IPS DF 6.9 (cell line): ENCODE measurements at regions not wholly inside any gene's neighbourhood (a gene's known extent, or its start where the extent isn't known, plus 50 kb on each side); places are given as distances from the start of the nearest gene placed in this dataset.
A peak's percentile ranks its signal among the peaks of the same experiment; 100 is the strongest.

Source experiments
- DNase-seq: peaks from one replicate; pipeline ENCODE4 v3.0.0-alpha.2; 2013; ENCODE audit warnings: low read depth, low spot score
- H3K27ac ChIP-seq: one replicate; pipeline ENCODE4 v1.5.1; 2013; ENCODE audit warnings: low read length, control low read depth
- H3K27me3 ChIP-seq: 2 replicates; pipeline ENCODE4 v1.6.1; 2013; ENCODE audit warnings: mild to moderate bottlenecking, low read length; ENCODE audit not compliant: control insufficient read depth, insufficient read depth
- H3K36me3 ChIP-seq: 2 replicates; pipeline ENCODE4 v1.6.1; 2013; ENCODE audit warnings: low read length; ENCODE audit not compliant: control insufficient read depth, insufficient read depth
- H3K4me1 ChIP-seq: 2 replicates; pipeline ENCODE4 v1.6.1; 2013; ENCODE audit warnings: low read length; ENCODE audit not compliant: control insufficient read depth, insufficient read depth
- H3K4me3 ChIP-seq: 2 replicates; pipeline ENCODE4 v1.5.1; 2013; ENCODE audit warnings: mild to moderate bottlenecking, low read length
- H3K9me3 ChIP-seq: 2 replicates; pipeline ENCODE4 v1.6.1; 2013; ENCODE audit warnings: low read length, inconsistent platforms; ENCODE audit not compliant: control insufficient read depth, insufficient read depth
- WGBS: extraction: QIAGEN DNeasy Blood & Tissue Kit; methylation state at CpG from one replicate; pipeline ENCODE4 v1.1.7; 2013; ENCODE audit warnings: mixed read lengths, missing lambda C conversion rate; ENCODE audit not compliant: insufficient read length, insufficient coverage; 5-methylcytosine and 5-hydroxymethylcytosine counted together

DNA sequence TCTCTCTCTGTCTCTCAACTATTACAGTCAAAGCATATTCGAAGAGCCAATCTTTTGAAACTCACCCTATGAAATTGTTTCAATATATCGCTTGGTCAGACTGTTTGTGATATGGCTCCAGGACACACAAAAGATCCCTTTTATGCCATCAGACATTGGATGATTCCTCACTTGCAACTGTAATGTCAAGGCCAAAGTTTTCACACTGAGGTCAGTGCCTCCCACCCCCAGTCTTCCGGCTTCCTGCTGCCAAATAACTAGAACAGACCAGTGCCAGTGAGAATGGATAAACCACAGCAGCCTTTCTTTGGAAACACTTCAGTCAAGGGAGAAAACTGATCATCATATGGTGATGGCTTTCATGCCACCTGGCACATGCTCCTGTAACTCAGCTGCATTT, 321.9 kb upstream of the ZFHX3 start:
- H3K27ac ChIP-seq = no peak overlapping the region
- no peak for DNase-seq
- no peaks in the 10 kb centered on the region for H3K9me3 ChIP-seq
- H3K36me3 ChIP-seq = no peaks in the 10 kb centered on the region
- no peaks in the 10 kb centered on the region for H3K27me3 ChIP-seq
- no CpG with 5 or more reads among the region's 3 CpGs for WGBS
- no peaks in the 10 kb centered on the region for H3K4me1 ChIP-seq
- H3K4me3 ChIP-seq = no peak overlapping the region

DNA sequence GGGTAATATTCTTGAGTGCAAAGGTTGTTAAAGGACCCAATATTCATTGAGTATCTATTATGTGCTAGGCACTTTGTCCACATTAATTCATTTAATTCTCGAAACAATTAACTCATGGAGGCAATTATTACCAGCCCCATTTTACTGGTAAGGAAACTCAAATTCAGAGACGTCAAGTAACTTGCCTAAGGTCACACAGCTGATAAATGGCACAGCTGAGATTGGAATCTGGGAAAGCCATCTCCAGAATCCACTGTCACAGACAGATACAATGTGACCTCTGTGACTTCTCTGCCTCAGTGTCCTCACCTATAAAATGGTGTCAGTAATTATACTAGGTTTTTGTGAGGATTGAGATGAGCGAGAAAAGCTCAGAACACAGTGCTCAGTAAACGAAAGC, 320.8 kb upstream of the ZFHX3 start:
- no CpG with 5 or more reads among the region's 4 CpGs for WGBS
- no peaks in the 10 kb centered on the region for H3K36me3 ChIP-seq
- no peak overlapping the region for H3K4me3 ChIP-seq
- H3K27ac ChIP-seq = no peak overlapping the region
- no peaks in the 10 kb centered on the region for H3K9me3 ChIP-seq
- H3K27me3 ChIP-seq = no peaks in the 10 kb centered on the region
- H3K4me1 ChIP-seq = no peaks in the 10 kb centered on the region
- DNase-seq = no peak

DNA sequence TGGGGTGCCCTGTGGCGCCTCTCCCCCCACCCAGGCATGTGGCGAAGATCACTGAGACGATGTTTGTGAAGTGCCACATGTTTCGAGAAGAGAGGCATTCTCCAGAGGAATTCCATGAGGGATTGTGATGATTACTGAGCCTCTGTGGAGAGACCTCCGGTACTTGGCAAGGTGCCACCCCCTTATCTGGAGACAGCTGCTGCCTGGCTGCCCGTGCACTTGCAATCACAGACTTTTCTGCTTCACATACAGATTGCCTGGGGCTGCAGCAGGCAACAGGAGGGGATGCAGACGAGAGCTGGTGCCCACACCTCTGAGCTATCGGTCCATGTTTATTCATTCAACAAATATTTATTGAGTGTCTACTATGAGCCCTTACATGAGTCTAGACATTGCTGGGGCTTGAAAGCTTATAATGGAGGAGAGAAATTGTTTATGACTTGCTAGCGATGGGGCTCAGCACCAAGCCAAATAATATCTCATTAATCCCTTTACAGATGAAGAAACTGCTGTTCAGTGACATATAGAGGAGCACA, 317.2 kb upstream of the ZFHX3 start:
- no peaks in the 10 kb centered on the region for H3K9me3 ChIP-seq
- H3K27me3 ChIP-seq = no peaks in the 10 kb centered on the region
- no peak for DNase-seq
- H3K36me3 ChIP-seq = no peaks in the 10 kb centered on the region
- H3K4me3 ChIP-seq = no peak overlapping the region
- no CpG with 5 or more reads among the region's 9 CpGs for WGBS
- H3K4me1 ChIP-seq = no peaks in the 10 kb centered on the region
- H3K27ac ChIP-seq = no peak overlapping the region

DNA sequence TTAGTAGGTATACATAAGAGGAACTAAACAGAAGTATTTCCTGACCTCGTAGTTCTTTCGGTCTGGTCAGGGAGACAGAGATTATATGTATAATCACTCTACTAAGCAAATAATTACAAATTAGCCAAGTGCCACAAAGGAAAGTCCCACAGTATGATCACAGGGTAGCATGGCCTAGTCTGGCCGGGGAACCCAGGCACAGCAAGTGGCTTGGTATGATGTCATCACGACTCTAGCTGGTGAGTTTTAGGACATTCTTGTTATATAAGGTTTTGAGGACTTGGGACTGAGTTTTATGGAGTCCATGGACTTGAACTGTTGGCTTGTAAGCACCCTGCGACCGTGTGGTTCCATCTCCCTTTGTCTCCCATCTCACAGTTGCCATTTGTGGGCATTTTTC, 316.5 kb upstream of the ZFHX3 start:
- Histone ChIP-seq H3K36me3 (no peaks in the 10 kb centered on the region), H3K27ac (no peak overlapping the region), H3K9me3 (no peaks in the 10 kb centered on the region), H3K4me1 (no peaks in the 10 kb centered on the region), H3K27me3 (no peaks in the 10 kb centered on the region), H3K4me3 (no peak overlapping the region)
- no peak for DNase-seq
- no CpG with 5 or more reads among the region's 6 CpGs for WGBS

DNA sequence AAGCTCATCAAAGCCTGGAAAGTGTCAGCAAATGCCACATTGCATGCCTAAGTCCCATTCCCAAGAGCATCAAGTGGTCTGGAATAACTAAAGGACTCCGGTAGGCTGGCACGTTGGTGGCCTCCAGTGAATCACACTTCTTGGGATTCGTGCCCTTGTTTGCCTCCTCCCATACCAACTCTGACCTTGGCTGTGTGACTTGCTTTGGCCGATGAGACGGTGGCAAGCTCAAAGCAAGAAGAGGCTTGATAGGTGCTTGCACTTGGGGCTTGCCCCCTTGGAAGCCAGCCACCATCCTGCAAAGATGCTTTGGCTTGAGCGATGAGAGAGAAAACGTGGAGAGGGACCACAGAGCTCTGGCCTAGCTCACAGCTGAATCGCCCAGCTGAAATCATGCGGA, 313.1 kb upstream of the ZFHX3 start:
- Histone ChIP-seq H3K4me3 (no peak overlapping the region), H3K9me3 (no peaks in the 10 kb centered on the region), H3K27ac (no peak overlapping the region), H3K4me1 (no peaks in the 10 kb centered on the region; the same call in 1 of the 2 replicates), H3K36me3 (no peaks in the 10 kb centered on the region), H3K27me3 (no peaks in the 10 kb centered on the region)
- DNase-seq = no peak
- WGBS = no CpG with 5 or more reads among the region's 9 CpGs

DNA sequence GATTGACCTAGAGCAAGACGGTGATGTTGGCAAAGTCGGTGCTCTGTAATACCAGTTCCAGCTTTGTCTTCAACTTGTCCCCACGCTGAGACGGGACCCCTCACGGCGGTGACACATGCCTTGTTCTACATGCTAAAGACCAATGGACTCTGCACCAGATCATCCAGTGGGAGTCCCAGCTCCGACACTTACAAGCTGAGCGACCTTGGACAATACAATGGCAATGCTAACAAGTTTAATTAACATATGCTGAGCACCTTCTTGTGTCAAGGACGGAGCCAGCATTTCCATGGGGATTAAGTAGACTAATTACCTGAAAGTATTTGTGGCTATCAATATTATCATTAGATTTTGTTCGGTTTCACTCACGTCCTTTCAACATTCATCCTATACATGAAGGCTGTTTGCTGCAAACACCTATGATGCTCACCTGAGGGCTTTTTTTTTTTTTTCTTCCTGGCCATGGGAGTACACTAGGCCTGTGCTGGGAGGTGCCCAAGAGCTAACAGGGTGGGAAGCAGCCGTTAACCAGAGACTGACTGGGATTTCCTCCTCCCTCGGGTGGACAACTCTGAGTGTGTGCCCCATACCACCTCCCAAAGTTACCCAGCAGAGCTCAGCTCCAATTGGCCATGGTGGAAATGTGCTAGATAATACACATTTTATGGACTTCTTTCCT, 308.6 kb upstream of the ZFHX3 start:
- no CpG with 5 or more reads among the region's 13 CpGs for WGBS
- Histone ChIP-seq H3K27me3 (no peaks in the 10 kb centered on the region), H3K9me3 (no peaks in the 10 kb centered on the region), H3K4me1 (peaks cover 1% of the 10 kb centered on the region; the same call in 1 of the 2 replicates), H3K27ac (no peak overlapping the region), H3K36me3 (no peaks in the 10 kb centered on the region), H3K4me3 (no peak overlapping the region)
- DNase-seq = peak; percentile 5

DNA sequence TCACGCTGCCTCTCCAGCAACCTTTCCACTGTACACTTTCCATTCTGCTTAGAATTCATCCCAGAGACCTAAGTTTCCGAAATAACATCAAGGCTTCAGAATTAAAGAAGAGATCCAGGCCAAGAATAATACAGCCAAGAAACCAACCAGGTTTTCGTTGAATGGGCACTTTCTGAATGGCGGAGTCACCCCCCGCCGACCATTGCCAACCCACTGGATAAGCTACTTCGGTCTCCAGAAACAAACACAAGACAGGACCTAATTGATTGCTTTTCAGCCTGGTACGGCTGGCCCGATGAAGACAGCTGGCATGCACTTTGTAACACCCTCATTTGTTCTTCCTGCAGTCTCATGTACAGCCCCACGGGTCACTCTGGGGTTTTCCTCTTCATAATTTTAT, 308.1 kb upstream of the ZFHX3 start:
- Histone ChIP-seq H3K27ac (no peak overlapping the region), H3K4me1 (peaks cover 1% of the 10 kb centered on the region; the same call in 1 of the 2 replicates), H3K36me3 (no peaks in the 10 kb centered on the region), H3K4me3 (no peak overlapping the region), H3K27me3 (no peaks in the 10 kb centered on the region), H3K9me3 (no peaks in the 10 kb centered on the region)
- no CpG with 5 or more reads among the region's 10 CpGs for WGBS
- DNase-seq = no peak

DNA sequence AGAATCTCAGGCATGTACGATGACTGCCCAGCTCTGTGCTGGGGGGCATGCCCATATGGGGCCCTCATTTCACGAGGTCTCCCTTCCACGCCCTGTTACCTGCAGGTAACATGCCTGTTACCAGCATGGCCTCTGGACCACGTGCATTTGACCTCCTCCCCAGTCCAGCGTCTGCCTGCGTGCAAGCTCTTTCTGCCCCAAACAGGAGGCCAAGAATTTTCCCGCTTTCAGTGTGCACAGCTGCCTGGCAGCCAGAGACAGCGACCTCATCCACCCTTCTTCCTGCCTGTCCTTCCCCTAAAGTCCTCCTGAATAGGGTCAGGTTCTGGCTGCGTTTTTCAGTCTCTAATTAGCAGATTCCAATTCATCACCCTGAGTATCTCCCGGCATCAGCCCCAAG, 306.5 kb upstream of the ZFHX3 start:
- no peak for DNase-seq
- Histone ChIP-seq H3K27me3 (no peaks in the 10 kb centered on the region), H3K27ac (no peak overlapping the region), H3K36me3 (no peaks in the 10 kb centered on the region), H3K9me3 (no peaks in the 10 kb centered on the region), H3K4me1 (peaks cover 1% of the 10 kb centered on the region; the same call in 1 of the 2 replicates), H3K4me3 (no peak overlapping the region)
- no CpG with 5 or more reads among the region's 10 CpGs for WGBS

DNA sequence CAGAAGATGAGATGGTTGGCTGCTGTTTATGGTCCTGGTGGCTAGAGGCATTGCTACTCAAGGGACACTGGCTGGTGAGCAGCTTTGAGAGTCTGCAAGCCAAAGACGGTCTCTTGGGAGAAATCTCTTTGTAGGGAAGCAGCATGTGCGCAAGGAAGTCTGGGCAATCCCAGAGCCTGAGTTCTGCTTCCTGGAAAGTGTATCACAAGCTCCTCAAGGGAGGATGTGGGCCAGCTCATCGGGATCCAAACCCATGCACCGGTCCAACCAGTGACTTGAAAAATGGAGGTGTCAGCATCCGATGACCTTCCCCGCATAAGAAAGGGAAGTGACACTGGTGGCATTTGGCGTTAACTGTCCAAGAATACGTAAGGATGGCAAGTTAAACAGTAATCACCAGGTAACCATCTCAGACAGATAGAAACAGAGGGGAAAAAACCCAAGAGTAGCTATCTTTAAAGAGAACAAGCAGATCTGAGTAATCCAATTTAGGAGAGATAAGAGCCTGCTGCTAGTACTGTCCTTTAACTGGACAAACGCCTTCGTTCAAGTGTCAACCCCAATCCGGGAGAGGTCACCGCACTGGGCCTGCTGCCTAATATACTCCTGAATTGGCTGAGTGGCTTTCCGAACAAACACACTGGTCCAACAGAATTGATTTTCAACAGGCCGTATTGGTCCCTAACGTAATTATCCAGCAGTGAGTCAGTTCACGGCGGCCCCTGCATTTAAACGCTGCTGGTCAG, 303.0 kb upstream of the ZFHX3 start:
- no peak overlapping the region for H3K27ac ChIP-seq
- WGBS = no CpG with 5 or more reads among the region's 18 CpGs
- no peaks in the 10 kb centered on the region for H3K9me3 ChIP-seq
- no peak for DNase-seq
- H3K4me3 ChIP-seq = no peak overlapping the region
- H3K4me1 ChIP-seq = 0 out of 2 replicates have a peak, but pooled peaks cover 1% of the 10 kb centered on the region
- no peaks in the 10 kb centered on the region for H3K36me3 ChIP-seq
- H3K27me3 ChIP-seq = no peaks in the 10 kb centered on the region

DNA sequence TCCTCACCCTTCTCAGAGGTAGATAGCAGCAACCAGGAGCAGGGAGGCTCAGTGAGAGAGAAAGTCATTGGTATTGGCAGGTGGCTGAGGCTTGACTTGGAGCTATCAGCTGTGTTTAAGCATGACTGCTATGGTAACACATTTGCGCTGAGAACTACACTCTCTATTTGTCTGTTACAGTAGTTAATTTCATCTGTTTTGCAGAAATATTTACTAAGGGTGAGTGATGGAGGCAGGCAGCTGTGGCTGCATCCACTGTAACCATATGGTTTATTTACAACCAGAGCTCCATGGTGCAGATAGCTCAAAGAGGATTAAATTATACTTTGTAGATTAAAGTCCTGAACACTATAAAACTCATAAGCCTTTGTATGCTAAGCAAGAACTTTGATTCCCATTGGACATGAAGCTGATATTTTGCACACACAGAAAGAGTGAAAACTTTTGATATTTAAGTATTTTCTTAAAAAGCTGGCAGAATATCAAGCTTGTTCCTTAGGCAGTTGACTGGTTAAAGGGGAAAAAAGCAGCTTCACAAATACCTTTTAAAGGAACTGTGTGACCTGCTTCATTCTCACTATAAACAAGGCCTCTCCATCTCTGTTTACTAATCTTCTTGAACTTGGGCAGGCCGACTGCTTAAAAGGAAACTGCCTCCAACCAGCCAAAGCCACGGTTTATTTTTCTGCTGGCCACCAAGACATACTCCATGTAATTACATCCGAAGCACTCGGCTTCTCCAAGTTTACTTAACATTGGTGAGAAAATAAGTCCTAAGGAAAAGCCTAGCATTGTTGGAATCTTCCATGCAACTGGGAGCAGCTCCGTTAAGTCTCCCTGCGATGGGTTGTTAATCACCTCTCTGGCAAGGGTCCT, 299.8 kb upstream of the ZFHX3 start:
- Histone ChIP-seq H3K36me3 (no peaks in the 10 kb centered on the region), H3K4me3 (no peak overlapping the region), H3K27ac (no peak overlapping the region), H3K4me1 (no peaks in the 10 kb centered on the region), H3K9me3 (no peaks in the 10 kb centered on the region), H3K27me3 (no peaks in the 10 kb centered on the region)
- WGBS = no CpG with 5 or more reads among the region's 7 CpGs
- no peak for DNase-seq
